BE2C (cell line): ENCODE measurements at regions not wholly inside any gene's neighbourhood (a gene's known extent, or its start where the extent isn't known, plus 50 kb on each side); places are given as distances from the start of the nearest gene placed in this dataset.
A peak's percentile ranks its signal among the peaks of the same experiment; 100 is the strongest.

Experiments
- DNase-seq: peaks from one replicate; pipeline ENCODE4 v3.0.0-alpha.2; 2020
- H3K27me3 ChIP-seq: fragments of 250-450 bp; sonication (Bioruptor Pico); 2 replicates; pipeline ENCODE4 v1.5.1; 2020; ENCODE audit warnings: mild to moderate bottlenecking
- H3K36me3 ChIP-seq: fragments of 250-450 bp; sonication (Bioruptor Pico); 2 replicates; pipeline ENCODE4 v1.5.1; 2020; ENCODE audit warnings: mild to moderate bottlenecking
- H3K4me1 ChIP-seq: fragments of 250-450 bp; sonication (Bioruptor Pico); 2 replicates; pipeline ENCODE4 v1.5.1; 2020
- H3K4me3 ChIP-seq: 2 replicates; pipeline ENCODE4 v1.5.1; 2011; ENCODE audit warnings: low read depth, low read length
- H3K9me3 ChIP-seq: fragments of 250-450 bp; sonication (Bioruptor Pico); 2 replicates; pipeline ENCODE4 v1.5.1; 2020
- CTCF ChIP-seq: IDR thresholded peaks from 2 replicates; pipeline ENCODE4 v1.5.1; 2012; ENCODE audit warnings: mild to moderate bottlenecking, low read depth, low read length

GRCh38 chr9:12921621-12922020 lies 146.8 kb downstream of the LURAP1L start:
- TF ChIP-seq CTCF = no peak
- H3K27me3 ChIP-seq = no peaks in the 10 kb centered on the region
- H3K36me3 ChIP-seq = no peaks in the 10 kb centered on the region
- no peak for DNase-seq
- no peaks in the 10 kb centered on the region for H3K9me3 ChIP-seq
- H3K4me3 ChIP-seq = no peak overlapping the region
- H3K4me1 ChIP-seq = no peaks in the 10 kb centered on the region

GRCh38 chr9:12922224-12922866 lies 147.5 kb downstream of the LURAP1L start:
- DNase-seq = no peak
- H3K4me1 ChIP-seq = no peaks in the 10 kb centered on the region
- no peaks in the 10 kb centered on the region for H3K36me3 ChIP-seq
- H3K27me3 ChIP-seq = no peaks in the 10 kb centered on the region
- TF ChIP-seq CTCF = no peak
- H3K4me3 ChIP-seq = no peak overlapping the region
- no peaks in the 10 kb centered on the region for H3K9me3 ChIP-seq

GRCh38 chr9:12923468-12924009 lies 148.7 kb downstream of the LURAP1L start:
- DNase-seq = no peak
- H3K9me3 ChIP-seq = no peaks in the 10 kb centered on the region
- H3K4me1 ChIP-seq = no peaks in the 10 kb centered on the region
- TF ChIP-seq CTCF = no peak
- H3K36me3 ChIP-seq = no peaks in the 10 kb centered on the region
- H3K27me3 ChIP-seq = no peaks in the 10 kb centered on the region
- H3K4me3 ChIP-seq = no peak overlapping the region

GRCh38 chr9:12930906-12931305 lies 156.1 kb downstream of the LURAP1L start:
- H3K36me3 ChIP-seq = no peaks in the 10 kb centered on the region
- H3K4me3 ChIP-seq = no peak overlapping the region
- H3K9me3 ChIP-seq = no peaks in the 10 kb centered on the region
- no peak for TF ChIP-seq CTCF
- peak; percentile 19 for DNase-seq
- H3K27me3 ChIP-seq = no peaks in the 10 kb centered on the region
- no peaks in the 10 kb centered on the region for H3K4me1 ChIP-seq

- no peak for TF ChIP-seq CTCF
- no peaks in the 10 kb centered on the region for H3K36me3 ChIP-seq
- DNase-seq = no peak
- H3K27me3 ChIP-seq = no peaks in the 10 kb centered on the region
- no peak overlapping the region for H3K4me3 ChIP-seq
- H3K4me1 ChIP-seq = no peaks in the 10 kb centered on the region
- H3K9me3 ChIP-seq = no peaks in the 10 kb centered on the region
Measured at GRCh38 chr9:12933957-12934356, 159.1 kb downstream of the LURAP1L start.

- Histone ChIP-seq H3K9me3 (no peaks in the 10 kb centered on the region), H3K4me3 (no peak overlapping the region), H3K27me3 (no peaks in the 10 kb centered on the region), H3K36me3 (no peaks in the 10 kb centered on the region), H3K4me1 (no peaks in the 10 kb centered on the region)
- no peak for TF ChIP-seq CTCF
- no peak for DNase-seq
Measured at GRCh38 chr9:12934545-12935272, 159.9 kb downstream of the LURAP1L start.
